IMR-90 (cell line): ENCODE measurements at regions not wholly inside any gene's neighbourhood (a gene's known extent, or its start where the extent isn't known, plus 50 kb on each side); places are given as distances from the start of the nearest gene placed in this dataset.
A peak's percentile ranks its signal among the peaks of the same experiment; 100 is the strongest.

Experiments used
- ATAC-seq: fragments of 200-7000 bp; cut with Tn5 transposase; 2 replicates; pipeline ENCODE4 v1.9.1; 2020; ENCODE audit warnings: low read depth, mild to moderate bottlenecking, moderate library complexity
- BruUV-seq: library from RNA; stranded (reverse); fragments of 400-500 nt; replicated peaks from 2 replicates; lab custom pipeline; 2021; lab: Mats Ljungman, UMichigan
- CTCF ChIA-PET: fragments of 300-600 bp; formaldehyde crosslinking; extraction: SDS; loops from one replicate; lab custom pipeline; 2021; ENCODE audit warnings: antibody characterized with exemption; lab: Yijun Ruan, JAX
- POLR2A ChIA-PET: fragments of 300-600 bp; sonication (Branson Sonifier 250); formaldehyde crosslinking; loops from one replicate; lab custom pipeline; 2022; ENCODE audit warnings: antibody characterized with exemption; ENCODE audit not compliant: unreplicated experiment; lab: Charles Lee
- DNase-seq: peaks from one replicate; pipeline ENCODE4 v3.0.0; 2013
- H2AFZ ChIP-seq: replicated peaks from 2 replicates; pipeline ENCODE3; 2013; ENCODE audit warnings: low read length, mild to moderate bottlenecking; ENCODE audit not compliant: poor library complexity
- H2AK5ac ChIP-seq: 2 replicates; pipeline ENCODE4 v1.6.1; 2013; ENCODE audit warnings: low read depth, low read length, inconsistent platforms
- H2AK9ac ChIP-seq: replicated peaks from 2 replicates; pipeline ENCODE3; 2013; ENCODE audit warnings: mild to moderate bottlenecking, low read depth, low read length, moderate library complexity; ENCODE audit not compliant: poor library complexity
- H2BK120ac ChIP-seq: 2 replicates; pipeline ENCODE4 v1.6.1; 2013; ENCODE audit warnings: low read depth, low read length, inconsistent platforms
- H2BK15ac ChIP-seq: 3 replicates; pipeline ENCODE4 v1.6.1; 2013; ENCODE audit warnings: low read depth, low read length, inconsistent platforms
- H2BK20ac ChIP-seq: 2 replicates; pipeline ENCODE4 v1.6.1; 2013; ENCODE audit warnings: low read depth, mild to moderate bottlenecking, inconsistent platforms, low read length, moderate library complexity
- H2BK5ac ChIP-seq: 2 replicates; pipeline ENCODE4 v1.6.1; 2013; ENCODE audit warnings: mild to moderate bottlenecking, low read depth, low read length, inconsistent platforms; ENCODE audit not compliant: poor library complexity, severe bottlenecking
- H3K14ac ChIP-seq: replicated peaks from 2 replicates; pipeline ENCODE4 v1.6.1; 2013; ENCODE audit warnings: low read depth, low read length, inconsistent platforms
- H3K18ac ChIP-seq: 2 replicates; pipeline ENCODE4 v1.6.1; 2013; ENCODE audit warnings: low read depth, low read length, control low read depth
- H3K23ac ChIP-seq: 2 replicates; pipeline ENCODE4 v1.6.1; 2013; ENCODE audit warnings: low read depth, low read length, inconsistent platforms
- H3K27ac ChIP-seq: 2 replicates; pipeline ENCODE4 v1.5.1; 2013; ENCODE audit warnings: mild to moderate bottlenecking, control low read depth, low read length; ENCODE audit not compliant: insufficient read depth
- H3K27me3 ChIP-seq: 2 replicates; pipeline ENCODE4 v1.6.1; 2013; ENCODE audit warnings: low read length; ENCODE audit not compliant: control insufficient read depth, insufficient read depth
- H3K36me3 ChIP-seq: 2 replicates; pipeline ENCODE4 v1.6.1; 2013; ENCODE audit warnings: low read length, mixed read lengths; ENCODE audit not compliant: control insufficient read depth, insufficient read depth
- H3K4ac ChIP-seq: 2 replicates; pipeline ENCODE4 v1.6.1; 2013; ENCODE audit warnings: low read depth, low read length, inconsistent platforms
- H3K4me1 ChIP-seq: 2 replicates; pipeline ENCODE4 v1.6.1; 2013; ENCODE audit warnings: low read length, mixed read lengths; ENCODE audit not compliant: control insufficient read depth, insufficient read depth
- H3K4me2 ChIP-seq: 2 replicates; pipeline ENCODE4 v1.6.1; 2013; ENCODE audit warnings: low read depth, mild to moderate bottlenecking, control low read depth, low read length, moderate library complexity
- H3K4me3 ChIP-seq: 2 replicates; pipeline ENCODE4 v1.5.1; 2013; ENCODE audit warnings: low read depth, mild to moderate bottlenecking, control low read depth, low read length, moderate library complexity; ENCODE audit not compliant: insufficient read depth
- H3K56ac ChIP-seq: 2 replicates; pipeline ENCODE4 v1.6.1; 2013; ENCODE audit warnings: low read length, inconsistent platforms; ENCODE audit not compliant: insufficient read depth; ENCODE audit errors: extremely low read depth
- H3K79me1 ChIP-seq, 2 experiments: 2 replicates each; pipeline ENCODE4 v1.6.1; 2013; ENCODE audit warnings: low read length in 2 of 2, inconsistent platforms in 1 of 2, low read depth in 1 of 2
- H3K9ac ChIP-seq: 2 replicates; pipeline ENCODE4 v1.6.1; 2013; ENCODE audit warnings: low read depth, low read length, control low read depth
- H3K9me1 ChIP-seq: 2 replicates; pipeline ENCODE4 v1.6.1; 2013; ENCODE audit warnings: low read length, inconsistent platforms; ENCODE audit not compliant: insufficient read depth
- H3K9me3 ChIP-seq: 2 replicates; pipeline ENCODE4 v1.6.1; 2013; ENCODE audit warnings: low read length; ENCODE audit not compliant: control insufficient read depth, insufficient read depth
- H4K20me1 ChIP-seq: 2 replicates; pipeline ENCODE4 v1.6.1; 2013; ENCODE audit warnings: low read length, inconsistent platforms; ENCODE audit not compliant: insufficient read depth
- H4K5ac ChIP-seq: 2 replicates; pipeline ENCODE4 v1.6.1; 2013; ENCODE audit warnings: mild to moderate bottlenecking, low read depth, low read length, control low read depth
- H4K8ac ChIP-seq, 2 experiments: 2 replicates each; pipeline ENCODE4 v1.6.1; 2013; ENCODE audit warnings: low read depth in 2 of 2, low read length in 2 of 2, control low read depth in 1 of 2, inconsistent platforms in 1 of 2
- H4K91ac ChIP-seq: 2 replicates; pipeline ENCODE4 v1.6.1; 2013; ENCODE audit warnings: low read depth, low read length, inconsistent platforms; ENCODE audit not compliant: insufficient read depth
- BHLHE40 ChIP-seq: fragments of 150-350 bp; IDR thresholded peaks from 2 replicates; pipeline ENCODE4 v1.6.1; 2016; ENCODE audit warnings: mild to moderate bottlenecking, low read depth, low read length
- CEBPB ChIP-seq: IDR thresholded peaks from 2 replicates; pipeline ENCODE4 v1.6.1; 2012; ENCODE audit warnings: low read depth, low read length, improper control_type of control experiment
- CHD1 ChIP-seq: IDR thresholded peaks from 2 replicates; pipeline ENCODE4 v1.6.1; 2012; ENCODE audit warnings: low read depth, low read length, improper control_type of control experiment
- CTCF ChIP-seq: conservative IDR thresholded peaks from 2 replicates; pipeline ENCODE4 v1.5.1; 2012; ENCODE audit warnings: mild to moderate bottlenecking, low read depth, low read length, improper control_type of control experiment
- ELK1 ChIP-seq: fragments of 150-350 bp; IDR thresholded peaks from 2 replicates; pipeline ENCODE4 v1.6.1; 2016; ENCODE audit warnings: low read depth, mild to moderate bottlenecking, low read length, moderate library complexity, borderline replicate concordance
- FOS ChIP-seq: fragments of 150-350 bp; IDR thresholded peaks from 2 replicates; pipeline ENCODE4 v1.6.1; 2016; ENCODE audit warnings: low read depth, low read length
- MAFK ChIP-seq: IDR thresholded peaks from 2 replicates; pipeline ENCODE4 v1.6.1; 2012; ENCODE audit warnings: low read depth, low read length, improper control_type of control experiment
- MAZ ChIP-seq: IDR thresholded peaks from 2 replicates; pipeline ENCODE4 v1.6.1; 2012; ENCODE audit warnings: low read depth, mild to moderate bottlenecking, low read length, improper control_type of control experiment, moderate library complexity, borderline replicate concordance
- MXI1 ChIP-seq: IDR thresholded peaks from 2 replicates; pipeline ENCODE4 v1.6.1; 2012; ENCODE audit warnings: low read depth, mild to moderate bottlenecking, low read length, moderate library complexity, borderline replicate concordance
- NFE2L2 ChIP-seq: fragments of 150-350 bp; IDR thresholded peaks from 2 replicates; pipeline ENCODE4 v1.6.1; 2016; ENCODE audit warnings: low read depth, mild to moderate bottlenecking, low read length
- POLR2A ChIP-seq: IDR thresholded peaks from 2 replicates; pipeline ENCODE4 v1.6.1; 2012; ENCODE audit warnings: mild to moderate bottlenecking, low read depth, low read length
- RAD21 ChIP-seq: IDR thresholded peaks from 2 replicates; pipeline ENCODE4 v1.6.1; 2012; ENCODE audit warnings: low read length, improper control_type of control experiment
- RCOR1 ChIP-seq: IDR thresholded peaks from 2 replicates; pipeline ENCODE4 v1.6.1; 2012; ENCODE audit warnings: mild to moderate bottlenecking, low read length, improper control_type of control experiment; ENCODE audit not compliant: insufficient replicate concordance
- RFX5 ChIP-seq: IDR thresholded peaks from 2 replicates; pipeline ENCODE4 v1.8.0; 2012; ENCODE audit warnings: low read depth, mild to moderate bottlenecking, low read length, moderate library complexity
- SMC3 ChIP-seq: fragments of 150-350 bp; IDR thresholded peaks from 2 replicates; pipeline ENCODE4 v1.6.1; 2016; ENCODE audit warnings: low read depth, mild to moderate bottlenecking, antibody characterized with exemption, low read length, moderate library complexity
- USF2 ChIP-seq: fragments of 150-350 bp; IDR thresholded peaks from 2 replicates; pipeline ENCODE4 v1.6.1; 2017; ENCODE audit warnings: mild to moderate bottlenecking, antibody characterized with exemption, low read length, low read depth
- WGBS, 2 experiments: methylation state at CpG; one replicate each; pipeline versions ENCODE4 v1.1.5 to v1.1.7; 2013; ENCODE audit warnings: missing lambda C conversion rate in 2 of 2; ENCODE audit not compliant: insufficient read length in 1 of 2; ENCODE audit errors: extremely low coverage in 2 of 2; 5-methylcytosine and 5-hydroxymethylcytosine counted together
- dilution Hi-C: fragments of 300-500 bp; cut with HindIII; formaldehyde crosslinking; loops from one replicate; pipeline ENCODE4 v1.14.3; 2018; ENCODE audit warnings: low sequenced_read_pairs; ENCODE audit not compliant: unreplicated experiment
- in situ Hi-C: fragments of 300-500 bp; cut with MboI; formaldehyde crosslinking; loops from 3 replicates; pipeline ENCODE4 v1.14.3; 2019; ENCODE audit warnings: low sequenced_read_pairs, inconsistent platforms, mixed read lengths
- intact Hi-C: fragments of 100-400 bp; cut with micrococcal nuclease; formaldehyde crosslinking; loops from 2 replicates; pipeline ENCODE4 v1.10.0; 2022

GRCh38 chr12:42774238-42774637 is 184.7 kb upstream of the PRICKLE1 start:
- Histone ChIP-seq H3K27me3 (no peaks in the 10 kb centered on the region; the same call in none of the 2 replicates), H3K4me2 (no peak overlapping the region), H3K79me1 (no peaks in the 10 kb centered on the region), H2AFZ (no peak overlapping the region), H4K8ac (no peak overlapping the region), H4K91ac (no peak overlapping the region), H2BK20ac (no peak overlapping the region), H2AK5ac (no peak overlapping the region), H3K9me1 (no peaks in the 10 kb centered on the region), H3K4me1 (peaks cover under 1% of the 10 kb centered on the region; the same call in 1 of the 2 replicates), H4K5ac (no peak overlapping the region), H3K36me3 (no peaks in the 10 kb centered on the region), H3K18ac (no peak overlapping the region), H4K20me1 (no peaks in the 10 kb centered on the region), H3K23ac (no peak overlapping the region), H3K4me3 (no peak overlapping the region), H3K14ac (no peak overlapping the region), H2BK120ac (no peak overlapping the region), H2AK9ac (no peak overlapping the region), H3K4ac (no peak overlapping the region), H2BK5ac (no peak overlapping the region), H3K9me3 (peaks cover 5% of the 10 kb centered on the region; the same call in 1 of the 2 replicates), H3K9ac (no peak overlapping the region), H3K27ac (no peak overlapping the region), H3K56ac (no peak overlapping the region), H2BK15ac (no peak overlapping the region)
- peak; percentile 66 for ATAC-seq
- TF ChIP-seq RCOR1 (no peak), USF2 (no peak), ELK1 (no peak), FOS (no peak), CTCF (no peak), NFE2L2 (no peak), CEBPB (no peak), RFX5 (no peak), RAD21 (no peak), SMC3 (no peak), BHLHE40 (no peak), MAZ (no peak), POLR2A (no peak), CHD1 (no peak), MXI1 (no peak), MAFK (no peak)
- ChIA-PET POLR2A (no interaction called here), CTCF (no interaction called here)
- intact Hi-C loops = no loop called here
- dilution Hi-C loops = no loop called here
- in situ Hi-C loops = no loop called here
- no CpG with 5 or more reads among the region's 3 CpGs for WGBS, 2 experiments
- no TSS peak for BruUV-seq
- DNase-seq = peak; percentile 30
